Activated CD8-positive, alpha-beta memory T cell treated with anti-CD3 and anti-CD28 coated beads, Interleukin-2, amount 50 U/mL, for 48 hours (primary cell): ENCODE measurements at regions not wholly inside any gene's neighbourhood (a gene's known extent, or its start where the extent isn't known, plus 50 kb on each side); places are given as distances from the start of the nearest gene placed in this dataset.

Experiments
- DNase-seq: peaks from one replicate; pipeline ENCODE4 v3.0.0-alpha.2; 2020

GRCh38 chr13:22461854-22462490, 718.8 kb upstream of the SGCG start:
- no peak for DNase-seq

- DNase-seq = no peak
Measured at GRCh38 chr13:22463089-22463488, 717.7 kb upstream of the SGCG start.

GRCh38 chr13:22468045-22468444, 712.7 kb upstream of the SGCG start:
- no peak for DNase-seq

- no peak for DNase-seq
Measured at GRCh38 chr13:22468824-22469223, 712.0 kb upstream of the SGCG start.

- no peak for DNase-seq
Measured at GRCh38 chr13:22469452-22469851, 711.3 kb upstream of the SGCG start.

- no peak for DNase-seq
Measured at GRCh38 chr13:22470075-22470474, 710.7 kb upstream of the SGCG start.

- DNase-seq = no peak
Measured at GRCh38 chr13:22482496-22483000, 698.2 kb upstream of the SGCG start.

- DNase-seq = no peak
Measured at GRCh38 chr13:22483276-22483675, 697.5 kb upstream of the SGCG start.

- DNase-seq = no peak
Measured at GRCh38 chr13:22486490-22486889, 694.3 kb upstream of the SGCG start.

- DNase-seq = no peak
Measured at GRCh38 chr13:22487932-22488331, 692.8 kb upstream of the SGCG start.

- no peak for DNase-seq
Measured at GRCh38 chr13:22489771-22490170, 691.0 kb upstream of the SGCG start.

GRCh38 chr13:22495819-22496218, 685.0 kb upstream of the SGCG start:
- no peak for DNase-seq

GRCh38 chr13:22496803-22497508, 683.8 kb upstream of the SGCG start:
- no peak for DNase-seq

GRCh38 chr13:22497991-22498780, 682.6 kb upstream of the SGCG start:
- no peak for DNase-seq

GRCh38 chr13:22499919-22500318, 680.9 kb upstream of the SGCG start:
- DNase-seq = no peak

- no peak for DNase-seq
Measured at GRCh38 chr13:22505489-22505888, 675.3 kb upstream of the SGCG start.

- DNase-seq = no peak
Measured at GRCh38 chr13:22506096-22506691, 674.6 kb upstream of the SGCG start.

GRCh38 chr13:22517544-22517943, 663.2 kb upstream of the SGCG start:
- no peak for DNase-seq

- DNase-seq = no peak
Measured at GRCh38 chr13:22536851-22537250, 643.9 kb upstream of the SGCG start.

GRCh38 chr13:22538400-22538799, 642.4 kb upstream of the SGCG start:
- DNase-seq = no peak

GRCh38 chr13:22549126-22549525, 631.7 kb upstream of the SGCG start:
- DNase-seq = no peak

- DNase-seq = no peak
Measured at GRCh38 chr13:22561581-22561980, 619.2 kb upstream of the SGCG start.

GRCh38 chr13:22562116-22562515, 618.7 kb upstream of the SGCG start:
- DNase-seq = no peak
